SK-N-MC (cell line): ENCODE measurements at regions not wholly inside any gene's neighbourhood (a gene's known extent, or its start where the extent isn't known, plus 50 kb on each side); places are given as distances from the start of the nearest gene placed in this dataset.

Source experiments
- DNase-seq: peaks from one replicate; pipeline ENCODE4 v3.0.0-alpha.2; 2011; ENCODE audit warnings: low read depth, low spot score
- H3K27ac ChIP-seq: fragments of 200-600 bp; sonication (generic); 2 replicates; pipeline ENCODE4 v1.5.1; 2016; ENCODE audit warnings: mixed run types
- H3K36me3 ChIP-seq: fragments of 200-600 bp; sonication (generic); 2 replicates; pipeline ENCODE4 v1.6.1; 2017; ENCODE audit warnings: antibody characterized with exemption, low read length, mixed read lengths; ENCODE audit not compliant: insufficient read depth
- H3K4me3 ChIP-seq: fragments of 200-600 bp; sonication (generic); 2 replicates; pipeline ENCODE4 v1.5.1; 2016
- H3K9ac ChIP-seq: fragments of 200-600 bp; sonication (generic); 2 replicates; pipeline ENCODE4 v1.8.0; 2017; ENCODE audit warnings: mixed run types, mixed read lengths; ENCODE audit not compliant: insufficient read length
- H3K9me3 ChIP-seq: fragments of 200-600 bp; sonication (generic); 2 replicates; pipeline ENCODE4 v1.6.1; 2017; ENCODE audit warnings: low read depth, mild to moderate bottlenecking, antibody characterized with exemption, low read length, moderate library complexity, mixed read lengths
- EZH2 ChIP-seq: fragments of 200-600 bp; sonication (generic); IDR thresholded peaks from one replicate; pipeline ENCODE4 v1.6.1; 2017; ENCODE audit warnings: antibody characterized with exemption
- FOXP2 ChIP-seq: optimal IDR thresholded peaks from 2 replicates; pipeline ENCODE3; 2011; ENCODE audit warnings: mild to moderate bottlenecking, moderate library complexity; ENCODE audit not compliant: insufficient read depth; ENCODE audit errors: extremely low read length, control extremely low read depth
- POLR2AphosphoS5 ChIP-seq: IDR thresholded peaks from 2 replicates; pipeline ENCODE4 v1.6.1; 2012; ENCODE audit warnings: mild to moderate bottlenecking, low read depth, low read length, borderline replicate concordance

DNA sequence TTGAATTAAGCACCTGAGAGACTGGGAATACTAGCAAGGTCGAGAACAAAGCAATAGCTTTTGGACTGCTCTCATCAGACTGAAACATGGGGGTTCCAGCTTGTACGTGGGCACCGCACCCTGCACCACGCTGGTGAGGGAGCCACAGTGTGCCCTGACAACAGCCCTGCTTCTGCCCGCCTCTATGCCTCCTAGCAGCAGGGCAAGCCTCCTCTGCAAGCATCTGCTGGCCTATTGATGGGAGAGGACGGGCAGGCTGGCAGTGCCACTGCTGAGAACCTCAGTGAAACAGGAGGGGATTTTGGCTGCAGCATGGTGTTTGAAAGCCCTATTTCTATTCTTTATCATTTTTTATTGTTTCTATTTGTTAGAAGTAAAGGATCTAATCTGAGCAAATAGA lies 146.1 kb upstream of the OTOS start:
- H3K4me3 ChIP-seq = no peak overlapping the region
- H3K9ac ChIP-seq = no peak overlapping the region
- H3K27ac ChIP-seq = no peak overlapping the region
- TF ChIP-seq EZH2 (no peak), POLR2AphosphoS5 (no peak), FOXP2 (no peak)
- H3K36me3 ChIP-seq = no peaks in the 10 kb centered on the region
- no peak for DNase-seq
- H3K9me3 ChIP-seq = no peaks in the 10 kb centered on the region

DNA sequence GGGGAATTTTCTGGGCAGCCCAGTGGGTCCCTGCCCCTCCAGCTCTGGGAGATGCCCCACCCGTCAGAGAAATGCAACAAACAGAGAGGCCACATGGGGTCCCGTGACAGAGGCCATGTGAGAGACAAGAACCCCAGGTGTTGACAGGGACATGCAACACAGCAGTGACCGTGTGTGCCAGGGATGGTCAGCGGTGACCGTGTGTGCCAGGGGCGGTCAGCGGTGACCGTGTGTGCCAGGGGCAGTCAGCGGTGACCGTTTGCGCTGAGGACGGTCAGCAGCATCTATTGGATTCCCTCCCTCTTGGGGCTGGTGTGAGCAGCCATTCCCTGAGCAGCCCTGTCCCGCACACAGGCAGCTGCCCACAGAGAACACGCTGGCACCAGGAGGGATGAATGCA lies 146.6 kb upstream of the OTOS start:
- no peak for DNase-seq
- Histone ChIP-seq H3K27ac (no peak overlapping the region), H3K4me3 (no peak overlapping the region), H3K9me3 (no peaks in the 10 kb centered on the region), H3K36me3 (no peaks in the 10 kb centered on the region), H3K9ac (no peak overlapping the region)
- no peak for TF ChIP-seq EZH2
- no peak for TF ChIP-seq POLR2AphosphoS5
- no peak for TF ChIP-seq FOXP2

DNA sequence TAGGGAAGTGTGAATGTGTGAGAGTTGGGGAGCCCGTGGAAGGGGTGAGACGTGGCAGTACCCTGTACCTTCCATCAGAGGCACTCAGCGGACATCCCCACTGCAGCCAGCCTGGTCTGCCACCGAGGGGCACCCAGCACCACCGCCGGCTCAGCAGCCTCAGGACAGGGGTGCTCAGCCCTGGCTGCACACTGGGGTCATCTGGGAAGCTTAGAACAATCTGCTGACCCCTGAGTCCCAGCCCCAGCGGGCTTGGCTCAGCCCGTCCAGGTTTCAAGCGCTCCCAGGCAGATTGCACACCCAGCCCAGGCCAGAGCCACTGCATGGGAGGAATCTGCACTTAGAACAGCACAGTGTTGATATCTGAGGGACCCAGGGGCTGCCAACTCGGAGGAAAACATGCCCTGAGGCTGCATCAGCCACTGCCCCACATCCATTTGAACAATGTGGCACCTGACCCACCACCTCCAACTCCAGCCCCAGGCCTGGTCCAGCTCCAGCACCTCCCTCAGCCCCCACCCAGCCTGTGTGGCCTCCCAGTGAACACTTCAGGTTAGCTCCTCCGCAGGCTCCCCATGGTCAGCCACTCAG lies 147.1 kb upstream of the OTOS start:
- no peak for DNase-seq
- TF ChIP-seq POLR2AphosphoS5 (no peak), EZH2 (no peak), FOXP2 (no peak)
- H3K4me3 ChIP-seq = no peak overlapping the region
- no peak overlapping the region for H3K27ac ChIP-seq
- no peak overlapping the region for H3K9ac ChIP-seq
- no peaks in the 10 kb centered on the region for H3K36me3 ChIP-seq
- no peaks in the 10 kb centered on the region for H3K9me3 ChIP-seq

DNA sequence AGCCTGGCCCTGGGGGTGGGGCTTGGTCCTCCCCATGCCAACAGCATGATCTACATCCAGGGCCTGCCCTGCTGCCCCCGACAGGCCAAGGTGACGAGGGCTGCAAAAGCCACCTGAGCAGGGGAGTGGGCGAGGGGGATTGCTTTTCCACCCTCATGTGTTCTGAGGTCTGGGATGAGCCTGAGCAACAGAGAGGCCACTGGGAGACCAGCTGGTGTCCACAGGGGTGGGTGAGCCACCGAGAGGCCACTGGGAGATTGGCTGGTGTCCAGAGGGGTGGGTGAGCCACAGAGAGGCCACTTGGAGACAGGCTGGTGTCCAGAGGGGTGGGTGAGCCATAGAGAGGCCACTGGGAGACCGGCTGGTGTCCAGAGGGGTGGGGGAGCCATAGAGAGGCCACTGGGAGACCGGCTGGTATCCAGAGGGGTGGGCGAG lies 147.4 kb upstream of the GPC1 start:
- Histone ChIP-seq H3K27ac (no peak overlapping the region), H3K9me3 (no peaks in the 10 kb centered on the region), H3K36me3 (no peaks in the 10 kb centered on the region), H3K4me3 (no peak overlapping the region), H3K9ac (no peak overlapping the region)
- no peak for DNase-seq
- TF ChIP-seq FOXP2 (no peak), POLR2AphosphoS5 (no peak), EZH2 (no peak)

DNA sequence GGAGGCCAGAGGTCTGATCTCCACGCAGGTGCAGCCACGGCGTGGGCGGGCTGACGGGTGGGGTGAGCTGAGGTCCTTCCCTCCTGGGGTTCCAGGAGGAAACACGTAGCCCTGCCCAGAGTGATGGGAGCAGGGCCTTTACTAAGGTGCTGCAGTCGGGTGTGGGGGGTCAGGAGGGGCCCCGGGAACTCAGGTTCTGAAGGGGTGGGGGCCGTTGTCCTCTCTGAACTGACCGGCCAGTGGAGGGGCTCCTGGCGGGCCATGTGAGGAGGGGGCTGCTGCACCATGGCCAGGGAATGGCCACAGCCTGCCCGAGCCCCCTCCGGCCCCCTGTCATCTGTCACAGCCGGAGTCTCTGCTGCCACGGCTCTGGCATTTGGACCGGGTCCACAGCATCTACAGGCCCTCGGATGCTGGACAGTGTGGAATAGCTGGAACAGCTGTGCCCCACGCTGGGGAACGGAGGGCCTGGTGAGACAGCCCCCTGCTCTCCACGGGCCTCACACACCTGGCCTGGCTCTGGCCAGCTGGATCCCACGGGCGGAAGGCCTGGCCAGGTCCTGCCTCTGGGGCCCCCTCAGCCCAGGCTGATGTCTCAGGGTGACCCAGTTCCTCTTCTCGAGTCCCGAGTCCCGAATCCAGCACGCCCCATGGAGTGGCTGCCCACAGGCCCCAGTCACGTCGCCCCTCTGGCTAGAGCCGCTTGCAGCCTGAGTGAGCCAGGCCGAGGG lies 145.6 kb upstream of the GPC1 start:
- Histone ChIP-seq H3K36me3 (no peaks in the 10 kb centered on the region), H3K4me3 (no peak overlapping the region), H3K9ac (no peak overlapping the region), H3K9me3 (no peaks in the 10 kb centered on the region), H3K27ac (no peak overlapping the region)
- no peak for DNase-seq
- no peak for TF ChIP-seq POLR2AphosphoS5
- TF ChIP-seq EZH2 = no peak
- no peak for TF ChIP-seq FOXP2

DNA sequence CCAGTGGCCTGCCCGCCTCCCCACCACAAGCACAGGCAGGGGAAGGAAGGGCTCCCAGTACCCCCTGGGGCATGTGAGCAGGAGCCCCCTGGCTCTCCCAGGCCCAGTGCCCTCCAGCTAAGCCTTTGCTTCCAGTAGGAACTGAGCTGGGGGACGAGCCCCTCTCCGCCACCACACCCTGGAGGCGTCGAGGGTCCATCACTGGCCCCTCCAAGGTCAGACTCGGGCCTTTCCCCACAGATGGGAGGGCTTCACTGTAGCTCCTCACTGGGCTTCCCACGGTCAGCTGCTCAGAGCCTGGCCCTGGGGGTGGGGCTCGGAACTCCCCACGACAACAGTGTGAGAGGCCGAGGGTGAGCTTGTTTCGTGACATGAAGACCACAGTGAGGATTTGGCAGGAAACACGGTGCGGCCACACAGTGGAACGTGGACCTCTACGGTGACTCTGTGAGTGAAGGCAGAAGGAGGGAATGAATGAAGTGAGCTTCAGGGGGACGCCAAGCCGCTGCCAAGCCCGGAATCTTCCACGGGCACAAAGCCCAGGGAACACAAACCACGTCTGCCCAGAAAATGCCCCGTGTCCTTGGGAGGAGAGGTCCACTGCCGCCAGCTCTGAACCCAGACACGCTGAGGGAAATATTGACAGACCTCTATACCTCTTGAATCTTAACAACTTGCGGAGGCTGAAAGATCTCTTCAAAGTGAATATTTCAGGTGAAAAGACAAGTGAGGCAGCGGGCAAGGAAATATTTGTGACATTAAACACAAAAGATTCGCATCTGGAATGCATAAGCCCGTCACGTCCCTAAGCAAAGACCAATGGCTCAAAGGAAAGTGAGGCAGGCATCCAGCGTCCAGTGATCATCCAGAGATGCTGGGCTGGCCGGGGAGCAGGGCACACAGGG lies 144.8 kb upstream of the GPC1 start:
- Histone ChIP-seq H3K27ac (no peak overlapping the region), H3K9ac (no peak overlapping the region), H3K4me3 (no peak overlapping the region), H3K36me3 (no peaks in the 10 kb centered on the region), H3K9me3 (no peaks in the 10 kb centered on the region)
- no peak for DNase-seq
- TF ChIP-seq FOXP2 (no peak), POLR2AphosphoS5 (no peak), EZH2 (no peak)

DNA sequence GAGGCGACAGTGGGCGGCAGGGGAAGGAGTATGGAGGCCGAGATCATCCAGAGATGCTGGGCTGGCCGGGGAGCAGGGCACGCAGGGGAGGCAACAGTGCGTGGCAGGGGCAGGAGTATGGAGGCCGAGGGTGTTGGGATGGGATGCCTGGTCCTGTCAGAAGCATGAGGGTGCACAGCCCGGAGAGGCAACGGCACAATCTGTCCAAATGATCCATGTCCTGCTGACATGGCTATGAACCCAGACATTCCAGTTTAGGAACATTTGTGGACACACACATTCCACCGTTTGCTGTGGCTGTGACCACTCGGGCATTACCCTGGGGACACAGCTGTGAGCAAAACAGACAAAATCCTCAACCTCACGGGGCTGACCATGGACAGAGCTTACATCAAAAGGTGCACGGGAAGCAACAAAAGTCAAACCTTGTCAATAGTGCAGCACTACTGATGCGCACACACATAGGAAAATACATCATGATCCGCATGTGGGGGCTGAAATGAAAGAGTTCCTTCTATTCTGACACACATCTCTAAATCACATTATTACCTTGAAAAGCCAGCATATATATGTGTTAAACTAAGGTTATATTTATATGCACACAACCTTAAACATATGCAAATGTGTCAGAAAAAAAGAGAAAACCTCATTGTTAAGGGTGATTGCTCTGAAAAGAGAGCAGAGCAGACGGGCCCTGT lies 144.0 kb upstream of the GPC1 start:
- H3K36me3 ChIP-seq = no peaks in the 10 kb centered on the region
- no peak overlapping the region for H3K4me3 ChIP-seq
- no peak overlapping the region for H3K9ac ChIP-seq
- H3K27ac ChIP-seq = no peak overlapping the region
- no peaks in the 10 kb centered on the region for H3K9me3 ChIP-seq
- no peak for DNase-seq
- TF ChIP-seq POLR2AphosphoS5 = no peak
- no peak for TF ChIP-seq FOXP2

DNA sequence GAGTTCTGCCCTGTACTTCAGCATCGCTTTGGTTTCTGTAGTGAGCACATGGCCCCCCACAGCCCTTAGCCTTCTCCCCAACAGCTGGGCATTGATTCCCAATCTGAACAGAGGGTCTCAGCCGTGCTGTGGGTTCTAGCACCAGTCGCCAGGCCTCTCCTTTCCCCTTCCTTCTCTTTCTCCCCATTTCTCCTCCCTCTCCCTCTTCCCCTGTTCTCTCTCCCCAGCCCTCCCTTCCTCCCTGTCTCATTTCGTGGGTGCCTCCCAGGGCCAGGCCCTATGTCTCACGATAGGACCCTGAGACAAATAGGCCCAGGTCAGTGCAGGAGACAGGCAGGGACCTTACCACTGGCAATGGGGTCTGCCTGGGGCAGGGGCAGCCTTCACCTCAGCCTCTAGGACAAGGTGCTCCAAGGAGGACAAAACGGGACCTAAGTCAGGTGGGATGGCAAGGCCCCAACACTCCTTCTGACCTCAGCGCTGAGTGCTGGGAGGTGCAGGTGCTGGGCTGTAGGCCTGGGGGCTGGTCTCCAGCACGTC lies 143.4 kb upstream of the GPC1 start:
- Histone ChIP-seq H3K9me3 (no peaks in the 10 kb centered on the region), H3K36me3 (no peaks in the 10 kb centered on the region), H3K4me3 (no peak overlapping the region), H3K9ac (no peak overlapping the region), H3K27ac (no peak overlapping the region)
- no peak for TF ChIP-seq FOXP2
- TF ChIP-seq EZH2 = no peak
- TF ChIP-seq POLR2AphosphoS5 = no peak
- DNase-seq = no peak
